ENCODE measurements at regions not wholly inside any gene's neighbourhood (a gene's known extent, or its start where the extent isn't known, plus 50 kb on each side); places are given as distances from the start of the nearest gene placed in this dataset.
A peak's percentile ranks its signal among the peaks of the same experiment; 100 is the strongest.

- no peaks in the 10 kb centered on the region for H3K9me3 Mint-ChIP-seq (ENCODE audit: unreplicated experiment)
- DNase-seq, result no peak
- H3K4me1 Mint-ChIP-seq (ENCODE audit: low read depth, unreplicated experiment), result no peaks in the 10 kb centered on the region
- H3K4me3 Mint-ChIP-seq (ENCODE audit: unreplicated experiment), result no peak overlapping the region
- no peak overlapping the region for H3K27ac Mint-ChIP-seq (ENCODE audit: unreplicated experiment)
- no peaks in the 10 kb centered on the region for H3K27me3 Mint-ChIP-seq (ENCODE audit: unreplicated experiment)
- no peak for TF ChIP-seq CTCF (IDR thresholded peaks at IDR 0.05; ENCODE audit: partially characterized antibody, unreplicated experiment)
- no peaks in the 10 kb centered on the region for H3K36me3 Mint-ChIP-seq (ENCODE audit: unreplicated experiment)
These were observed 148.9 kb upstream of the FAM47C start for GRCh38 chrX:36859231-36859630.

- no peak overlapping the region for H3K4me3 Mint-ChIP-seq (ENCODE audit: unreplicated experiment)
- no peak overlapping the region for H3K27ac Mint-ChIP-seq (ENCODE audit: unreplicated experiment)
- DNase-seq, result no peak
- no peaks in the 10 kb centered on the region for H3K27me3 Mint-ChIP-seq (ENCODE audit: unreplicated experiment)
- H3K36me3 Mint-ChIP-seq (ENCODE audit: unreplicated experiment), result no peaks in the 10 kb centered on the region
- TF ChIP-seq CTCF (IDR thresholded peaks at IDR 0.05; ENCODE audit: partially characterized antibody, unreplicated experiment), result no peak
- no peaks in the 10 kb centered on the region for H3K9me3 Mint-ChIP-seq (ENCODE audit: unreplicated experiment)
- no peaks in the 10 kb centered on the region for H3K4me1 Mint-ChIP-seq (ENCODE audit: low read depth, unreplicated experiment)
These were observed 146.6 kb upstream of the FAM47C start for GRCh38 chrX:36861601-36862000.

GRCh38 chrX:36867143-36867542 lies 141.0 kb upstream of the FAM47C start:
- peak; percentile 28 for TF ChIP-seq CTCF (IDR thresholded peaks at IDR 0.05; ENCODE audit: partially characterized antibody, unreplicated experiment)
- Mint-ChIP-seq H3K27ac (ENCODE audit: unreplicated experiment) (no peak overlapping the region), H3K4me1 (ENCODE audit: low read depth, unreplicated experiment) (no peaks in the 10 kb centered on the region), H3K9me3 (ENCODE audit: unreplicated experiment) (no peaks in the 10 kb centered on the region), H3K4me3 (ENCODE audit: unreplicated experiment) (no peak overlapping the region), H3K36me3 (ENCODE audit: unreplicated experiment) (no peaks in the 10 kb centered on the region), H3K27me3 (ENCODE audit: unreplicated experiment) (no peaks in the 10 kb centered on the region)
- no peak for DNase-seq

GRCh38 chrX:36868592-36868991 lies 139.6 kb upstream of the FAM47C start:
- H3K36me3 Mint-ChIP-seq (ENCODE audit: unreplicated experiment), result no peaks in the 10 kb centered on the region
- no peaks in the 10 kb centered on the region for H3K9me3 Mint-ChIP-seq (ENCODE audit: unreplicated experiment)
- H3K27ac Mint-ChIP-seq (ENCODE audit: unreplicated experiment), result no peak overlapping the region

GRCh38 chrX:36869457-36869856 lies 138.7 kb upstream of the FAM47C start:
- no peaks in the 10 kb centered on the region for H3K27me3 Mint-ChIP-seq (ENCODE audit: unreplicated experiment)
- no peaks in the 10 kb centered on the region for H3K9me3 Mint-ChIP-seq (ENCODE audit: unreplicated experiment)
- no peak for TF ChIP-seq CTCF (IDR thresholded peaks at IDR 0.05; ENCODE audit: partially characterized antibody, unreplicated experiment)
- no peak for DNase-seq
- no peak overlapping the region for H3K27ac Mint-ChIP-seq (ENCODE audit: unreplicated experiment)
- H3K4me3 Mint-ChIP-seq (ENCODE audit: unreplicated experiment), result no peak overlapping the region
- no peaks in the 10 kb centered on the region for H3K4me1 Mint-ChIP-seq (ENCODE audit: low read depth, unreplicated experiment)
- H3K36me3 Mint-ChIP-seq (ENCODE audit: unreplicated experiment), result no peaks in the 10 kb centered on the region

More at GRCh38 chrX:36868592-36868991, 139.6 kb upstream of the FAM47C start:
- no peak for TF ChIP-seq CTCF (IDR thresholded peaks at IDR 0.05; ENCODE audit: partially characterized antibody, unreplicated experiment)
- Mint-ChIP-seq H3K27me3 (ENCODE audit: unreplicated experiment) (no peaks in the 10 kb centered on the region), H3K4me3 (ENCODE audit: unreplicated experiment) (no peak overlapping the region), H3K4me1 (ENCODE audit: low read depth, unreplicated experiment) (no peaks in the 10 kb centered on the region)
- no peak for DNase-seq

All from glutamatergic neuron (in vitro differentiated cells).